HEK293 (cell line): ENCODE measurements at regions not wholly inside any gene's neighbourhood (a gene's known extent, or its start where the extent isn't known, plus 50 kb on each side); places are given as distances from the start of the nearest gene placed in this dataset.

ENCODE experiments used
- CTCF ChIA-PET: fragments of 350-600 bp; formaldehyde crosslinking; extraction: SDS; loops from one replicate; lab custom pipeline; 2021; ENCODE audit warnings: antibody characterized with exemption; lab: Yijun Ruan, JAX
- POLR2A ChIA-PET: fragments of 300-600 bp; formaldehyde crosslinking; extraction: SDS; loops from one replicate; lab custom pipeline; 2020; ENCODE audit warnings: antibody characterized with exemption, inconsistent platforms; lab: Yijun Ruan, JAX
- H3K27ac ChIP-seq: fragments of 200-500 bp; sonication (Bioruptor generic); 2 replicates; pipeline ENCODE4 v1.5.1; 2014; ENCODE audit warnings: low read depth, low read length, control low read depth, inconsistent platforms; ENCODE audit errors: extremely low read depth
- H3K36me3 ChIP-seq, 2 experiments: fragments of 200-500 bp in 1 of 2; sonication (Bioruptor generic) in 1 of 2; 1 replicate in 1 of 2; 2 replicates in 1 of 2; pipeline ENCODE4 v1.5.1; 2014 to 2017; ENCODE audit warnings: inconsistent platforms in 2 of 2, low read length in 2 of 2; ENCODE audit not compliant: control insufficient read depth in 2 of 2, insufficient read depth in 1 of 2
- H3K4me1 ChIP-seq: fragments of 200-500 bp; sonication (Bioruptor generic); 2 replicates; pipeline ENCODE4 v1.5.1; 2014; ENCODE audit warnings: mild to moderate bottlenecking, low read length, inconsistent platforms; ENCODE audit not compliant: control insufficient read depth, insufficient read depth
- H3K4me3 ChIP-seq: 2 replicates; pipeline ENCODE4 v1.5.1; 2011; ENCODE audit warnings: low read depth, mild to moderate bottlenecking, control low read depth, low read length, moderate library complexity
- H3K9me3 ChIP-seq: fragments of 200-500 bp; sonication (Bioruptor generic); 2 replicates; pipeline ENCODE4 v1.5.1; 2014; ENCODE audit warnings: low read depth, low read length, inconsistent platforms; ENCODE audit not compliant: control insufficient read depth, insufficient read depth
- GLIS1 ChIP-seq: fragments of 450-650 bp; formaldehyde crosslinking; IDR thresholded peaks from 2 replicates; pipeline ENCODE4 v1.5.1; 2016; ENCODE audit warnings: missing biosample characterization, missing genetic modification characterization
- SALL2 ChIP-seq: fragments of 450-650 bp; formaldehyde crosslinking; IDR thresholded peaks from 2 replicates; pipeline ENCODE4 v1.5.0; 2017; ENCODE audit warnings: missing biosample characterization, mild to moderate bottlenecking, missing genetic modification characterization, borderline replicate concordance
- SP7 ChIP-seq: fragments of 450-650 bp; formaldehyde crosslinking; IDR thresholded peaks from 2 replicates; pipeline ENCODE4 v1.5.1; 2016; ENCODE audit warnings: missing biosample characterization, missing genetic modification characterization
- TCF7L2 ChIP-seq: IDR thresholded peaks from 2 replicates; pipeline ENCODE4 v1.6.1; 2011; ENCODE audit warnings: low read depth, mild to moderate bottlenecking, inconsistent platforms, low read length, moderate library complexity, borderline replicate concordance
- YY2 ChIP-seq: fragments of 450-650 bp; formaldehyde crosslinking; IDR thresholded peaks from 2 replicates; pipeline ENCODE4 v1.5.1; 2016; ENCODE audit warnings: missing biosample characterization, missing genetic modification characterization
- ZBTB21 ChIP-seq: fragments of 450-650 bp; formaldehyde crosslinking; IDR thresholded peaks from 2 replicates; pipeline ENCODE4 v1.5.1; 2017; ENCODE audit warnings: missing biosample characterization, missing genetic modification characterization
- ZFP69B ChIP-seq: fragments of 450-650 bp; formaldehyde crosslinking; IDR thresholded peaks from 2 replicates; pipeline ENCODE4 v1.5.1; 2016; ENCODE audit warnings: missing biosample characterization, missing genetic modification characterization
- ZNF112 ChIP-seq: fragments of 450-650 bp; formaldehyde crosslinking; IDR thresholded peaks from 2 replicates; pipeline ENCODE4 v1.5.0; 2017; ENCODE audit warnings: missing biosample characterization, missing genetic modification characterization
- ZNF174 ChIP-seq: fragments of 450-650 bp; formaldehyde crosslinking; IDR thresholded peaks from 2 replicates; pipeline ENCODE4 v1.5.0; 2017; ENCODE audit warnings: missing biosample characterization, mild to moderate bottlenecking, missing genetic modification characterization
- ZNF175 ChIP-seq: fragments of 450-650 bp; formaldehyde crosslinking; IDR thresholded peaks from 2 replicates; pipeline ENCODE4 v1.5.1; 2016; ENCODE audit warnings: missing biosample characterization, missing genetic modification characterization
- ZNF433 ChIP-seq: fragments of 450-650 bp; formaldehyde crosslinking; IDR thresholded peaks from 2 replicates; pipeline ENCODE4 v1.5.1; 2016; ENCODE audit warnings: missing biosample characterization, missing genetic modification characterization, low read depth
- ZNF558 ChIP-seq: fragments of 450-650 bp; formaldehyde crosslinking; IDR thresholded peaks from 2 replicates; pipeline ENCODE4 v1.5.1; 2016; ENCODE audit warnings: missing biosample characterization, missing genetic modification characterization
- ZNF560 ChIP-seq: fragments of 450-650 bp; formaldehyde crosslinking; IDR thresholded peaks from 2 replicates; pipeline ENCODE4 v1.5.1; 2017; ENCODE audit warnings: missing biosample characterization, missing genetic modification characterization, borderline replicate concordance
- ZNF677 ChIP-seq: fragments of 450-650 bp; IDR thresholded peaks from 2 replicates; pipeline ENCODE4 v1.5.0; 2018; ENCODE audit warnings: missing biosample characterization, mild to moderate bottlenecking, missing genetic modification characterization, moderate library complexity
- ZNF792 ChIP-seq: fragments of 450-650 bp; formaldehyde crosslinking; IDR thresholded peaks from 2 replicates; pipeline ENCODE4 v1.5.1; 2016; ENCODE audit warnings: missing biosample characterization, missing genetic modification characterization
- ZNF830 ChIP-seq: fragments of 450-650 bp; IDR thresholded peaks from 2 replicates; pipeline ENCODE4 v1.5.0; 2018; ENCODE audit warnings: missing biosample characterization, missing genetic modification characterization, low read depth, mild to moderate bottlenecking, moderate library complexity
- TF ChIP-seq, protein P1 (sequence below): fragments of 450-650 bp; formaldehyde crosslinking; IDR thresholded peaks from 2 replicates; pipeline ENCODE4 v1.5.1; 2016; ENCODE audit warnings: missing biosample characterization, missing genetic modification characterization
- TF ChIP-seq, protein P2 (sequence below): fragments of 450-650 bp; formaldehyde crosslinking; IDR thresholded peaks from 2 replicates; pipeline ENCODE4 v1.5.1; 2016; ENCODE audit warnings: missing biosample characterization, missing genetic modification characterization
- TF ChIP-seq, protein P3 (sequence below): fragments of 450-650 bp; formaldehyde crosslinking; IDR thresholded peaks from 2 replicates; pipeline ENCODE4 v1.5.1; 2017; ENCODE audit warnings: missing biosample characterization, missing genetic modification characterization
- TF ChIP-seq, protein P4 (sequence below): fragments of 450-650 bp; formaldehyde crosslinking; IDR thresholded peaks from 2 replicates; pipeline ENCODE4 v1.5.1; 2017; ENCODE audit warnings: missing biosample characterization, missing genetic modification characterization
- TF ChIP-seq, protein P5 (sequence below): fragments of 450-650 bp; formaldehyde crosslinking; IDR thresholded peaks from 2 replicates; pipeline ENCODE4 v1.5.1; 2016; ENCODE audit warnings: missing biosample characterization, missing genetic modification characterization
- TF ChIP-seq, protein P6 (sequence below): fragments of 450-650 bp; IDR thresholded peaks from 2 replicates; pipeline ENCODE4 v1.5.1; 2018; ENCODE audit warnings: missing biosample characterization, mild to moderate bottlenecking, missing genetic modification characterization

DNA sequence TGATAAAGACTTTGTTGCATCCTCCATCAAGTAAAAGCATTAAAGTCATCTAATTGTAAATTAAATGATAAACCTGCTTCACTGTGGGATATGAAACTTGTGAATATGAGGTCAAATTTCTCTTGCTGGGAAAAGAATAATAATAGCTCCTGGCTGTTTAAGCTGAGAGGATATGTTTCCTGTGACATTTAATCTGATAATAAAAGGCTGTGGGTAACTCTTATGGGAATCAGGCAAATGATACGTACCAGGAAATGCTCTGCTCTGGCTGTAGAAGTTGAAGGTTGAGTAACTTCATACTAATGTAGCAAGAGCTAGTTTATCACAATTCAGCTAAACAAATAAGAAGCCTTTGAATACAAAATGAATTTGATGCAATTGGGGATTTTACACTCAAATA is 574.6 kb downstream of the RAPGEF2 start (continued):
- TF ChIP-seq ZNF175 (no peak), ZNF558 (tag by site-specific recombination) (no peak), ZNF792 (tag by site-specific recombination) (no peak), SALL2 (tag by site-specific recombination) (no peak), ZNF830 (no peak)
- TF ChIP-seq, protein P1, sequence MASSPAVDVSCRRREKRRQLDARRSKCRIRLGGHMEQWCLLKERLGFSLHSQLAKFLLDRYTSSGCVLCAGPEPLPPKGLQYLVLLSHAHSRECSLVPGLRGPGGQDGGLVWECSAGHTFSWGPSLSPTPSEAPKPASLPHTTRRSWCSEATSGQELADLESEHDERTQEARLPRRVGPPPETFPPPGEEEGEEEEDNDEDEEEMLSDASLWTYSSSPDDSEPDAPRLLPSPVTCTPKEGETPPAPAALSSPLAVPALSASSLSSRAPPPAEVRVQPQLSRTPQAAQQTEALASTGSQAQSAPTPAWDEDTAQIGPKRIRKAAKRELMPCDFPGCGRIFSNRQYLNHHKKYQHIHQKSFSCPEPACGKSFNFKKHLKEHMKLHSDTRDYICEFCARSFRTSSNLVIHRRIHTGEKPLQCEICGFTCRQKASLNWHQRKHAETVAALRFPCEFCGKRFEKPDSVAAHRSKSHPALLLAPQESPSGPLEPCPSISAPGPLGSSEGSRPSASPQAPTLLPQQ (tag by site-specific recombination), result no peak
- TF ChIP-seq, protein P2, sequence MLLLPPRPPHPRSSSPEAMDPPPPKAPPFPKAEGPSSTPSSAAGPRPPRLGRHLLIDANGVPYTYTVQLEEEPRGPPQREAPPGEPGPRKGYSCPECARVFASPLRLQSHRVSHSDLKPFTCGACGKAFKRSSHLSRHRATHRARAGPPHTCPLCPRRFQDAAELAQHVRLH, result no peak

DNA sequence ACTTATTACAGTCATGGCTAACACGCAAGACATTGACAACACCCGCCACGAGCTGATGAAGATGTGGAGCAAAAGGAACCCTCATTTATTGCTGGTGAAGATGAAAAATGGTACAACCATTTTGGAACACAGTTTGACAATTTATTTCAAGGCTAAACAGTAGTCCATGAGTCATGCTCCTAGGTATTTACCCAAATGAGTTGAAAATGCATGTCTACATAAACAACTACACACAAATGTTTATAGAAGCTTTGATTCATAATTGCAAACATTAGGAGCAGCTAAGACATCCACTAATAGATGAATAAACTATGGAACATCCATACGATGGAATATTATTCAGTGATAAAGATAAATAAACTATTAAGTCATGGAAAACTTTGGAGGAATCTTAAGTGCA is 580.1 kb downstream of the RAPGEF2 start:
- ChIA-PET CTCF (no interaction called here), POLR2A (no interaction called here)

More for the DNA sequence above, 580.1 kb downstream of the RAPGEF2 start:
- no peak overlapping the region for H3K27ac ChIP-seq
- H3K4me3 ChIP-seq, result no peak overlapping the region
- no peaks in the 10 kb centered on the region for H3K36me3 ChIP-seq
- TF ChIP-seq SP7 (no peak), YY2 (tag by site-specific recombination) (no peak), ZNF112 (tag by site-specific recombination) (no peak), ZNF677 (tag by site-specific recombination) (no peak), ZNF174 (tag by site-specific recombination) (no peak), TCF7L2 (no peak), GLIS1 (tag by site-specific recombination) (no peak), ZBTB21 (tag by site-specific recombination) (no peak), ZNF560 (no peak), ZFP69B (tag by site-specific recombination) (no peak), ZNF433 (tag by site-specific recombination) (no peak)
- TF ChIP-seq, protein P3, sequence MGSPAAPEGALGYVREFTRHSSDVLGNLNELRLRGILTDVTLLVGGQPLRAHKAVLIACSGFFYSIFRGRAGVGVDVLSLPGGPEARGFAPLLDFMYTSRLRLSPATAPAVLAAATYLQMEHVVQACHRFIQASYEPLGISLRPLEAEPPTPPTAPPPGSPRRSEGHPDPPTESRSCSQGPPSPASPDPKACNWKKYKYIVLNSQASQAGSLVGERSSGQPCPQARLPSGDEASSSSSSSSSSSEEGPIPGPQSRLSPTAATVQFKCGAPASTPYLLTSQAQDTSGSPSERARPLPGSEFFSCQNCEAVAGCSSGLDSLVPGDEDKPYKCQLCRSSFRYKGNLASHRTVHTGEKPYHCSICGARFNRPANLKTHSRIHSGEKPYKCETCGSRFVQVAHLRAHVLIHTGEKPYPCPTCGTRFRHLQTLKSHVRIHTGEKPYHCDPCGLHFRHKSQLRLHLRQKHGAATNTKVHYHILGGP (tag by site-specific recombination), result no peak
- TF ChIP-seq, protein P4, sequence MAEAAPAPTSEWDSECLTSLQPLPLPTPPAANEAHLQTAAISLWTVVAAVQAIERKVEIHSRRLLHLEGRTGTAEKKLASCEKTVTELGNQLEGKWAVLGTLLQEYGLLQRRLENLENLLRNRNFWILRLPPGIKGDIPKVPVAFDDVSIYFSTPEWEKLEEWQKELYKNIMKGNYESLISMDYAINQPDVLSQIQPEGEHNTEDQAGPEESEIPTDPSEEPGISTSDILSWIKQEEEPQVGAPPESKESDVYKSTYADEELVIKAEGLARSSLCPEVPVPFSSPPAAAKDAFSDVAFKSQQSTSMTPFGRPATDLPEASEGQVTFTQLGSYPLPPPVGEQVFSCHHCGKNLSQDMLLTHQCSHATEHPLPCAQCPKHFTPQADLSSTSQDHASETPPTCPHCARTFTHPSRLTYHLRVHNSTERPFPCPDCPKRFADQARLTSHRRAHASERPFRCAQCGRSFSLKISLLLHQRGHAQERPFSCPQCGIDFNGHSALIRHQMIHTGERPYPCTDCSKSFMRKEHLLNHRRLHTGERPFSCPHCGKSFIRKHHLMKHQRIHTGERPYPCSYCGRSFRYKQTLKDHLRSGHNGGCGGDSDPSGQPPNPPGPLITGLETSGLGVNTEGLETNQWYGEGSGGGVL, result no peak
- TF ChIP-seq, protein P5, sequence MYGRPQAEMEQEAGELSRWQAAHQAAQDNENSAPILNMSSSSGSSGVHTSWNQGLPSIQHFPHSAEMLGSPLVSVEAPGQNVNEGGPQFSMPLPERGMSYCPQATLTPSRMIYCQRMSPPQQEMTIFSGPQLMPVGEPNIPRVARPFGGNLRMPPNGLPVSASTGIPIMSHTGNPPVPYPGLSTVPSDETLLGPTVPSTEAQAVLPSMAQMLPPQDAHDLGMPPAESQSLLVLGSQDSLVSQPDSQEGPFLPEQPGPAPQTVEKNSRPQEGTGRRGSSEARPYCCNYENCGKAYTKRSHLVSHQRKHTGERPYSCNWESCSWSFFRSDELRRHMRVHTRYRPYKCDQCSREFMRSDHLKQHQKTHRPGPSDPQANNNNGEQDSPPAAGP, result no peak
- TF ChIP-seq, protein P6, sequence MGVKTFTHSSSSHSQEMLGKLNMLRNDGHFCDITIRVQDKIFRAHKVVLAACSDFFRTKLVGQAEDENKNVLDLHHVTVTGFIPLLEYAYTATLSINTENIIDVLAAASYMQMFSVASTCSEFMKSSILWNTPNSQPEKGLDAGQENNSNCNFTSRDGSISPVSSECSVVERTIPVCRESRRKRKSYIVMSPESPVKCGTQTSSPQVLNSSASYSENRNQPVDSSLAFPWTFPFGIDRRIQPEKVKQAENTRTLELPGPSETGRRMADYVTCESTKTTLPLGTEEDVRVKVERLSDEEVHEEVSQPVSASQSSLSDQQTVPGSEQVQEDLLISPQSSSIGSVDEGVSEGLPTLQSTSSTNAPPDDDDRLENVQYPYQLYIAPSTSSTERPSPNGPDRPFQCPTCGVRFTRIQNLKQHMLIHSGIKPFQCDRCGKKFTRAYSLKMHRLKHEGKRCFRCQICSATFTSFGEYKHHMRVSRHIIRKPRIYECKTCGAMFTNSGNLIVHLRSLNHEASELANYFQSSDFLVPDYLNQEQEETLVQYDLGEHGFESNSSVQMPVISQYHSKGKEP (tag by site-specific recombination), result no peak
- no peaks in the 10 kb centered on the region for H3K9me3 ChIP-seq
- no peaks in the 10 kb centered on the region for H3K4me1 ChIP-seq
